SW480 (cell line): ENCODE measurements at regions not wholly inside any gene's neighbourhood (a gene's known extent, or its start where the extent isn't known, plus 50 kb on each side); places are given as distances from the start of the nearest gene placed in this dataset.

Source experiments
- DNase-seq: peaks from one replicate; pipeline ENCODE4 v3.0.0-alpha.2; 2016; ENCODE audit warnings: low spot score

DNA sequence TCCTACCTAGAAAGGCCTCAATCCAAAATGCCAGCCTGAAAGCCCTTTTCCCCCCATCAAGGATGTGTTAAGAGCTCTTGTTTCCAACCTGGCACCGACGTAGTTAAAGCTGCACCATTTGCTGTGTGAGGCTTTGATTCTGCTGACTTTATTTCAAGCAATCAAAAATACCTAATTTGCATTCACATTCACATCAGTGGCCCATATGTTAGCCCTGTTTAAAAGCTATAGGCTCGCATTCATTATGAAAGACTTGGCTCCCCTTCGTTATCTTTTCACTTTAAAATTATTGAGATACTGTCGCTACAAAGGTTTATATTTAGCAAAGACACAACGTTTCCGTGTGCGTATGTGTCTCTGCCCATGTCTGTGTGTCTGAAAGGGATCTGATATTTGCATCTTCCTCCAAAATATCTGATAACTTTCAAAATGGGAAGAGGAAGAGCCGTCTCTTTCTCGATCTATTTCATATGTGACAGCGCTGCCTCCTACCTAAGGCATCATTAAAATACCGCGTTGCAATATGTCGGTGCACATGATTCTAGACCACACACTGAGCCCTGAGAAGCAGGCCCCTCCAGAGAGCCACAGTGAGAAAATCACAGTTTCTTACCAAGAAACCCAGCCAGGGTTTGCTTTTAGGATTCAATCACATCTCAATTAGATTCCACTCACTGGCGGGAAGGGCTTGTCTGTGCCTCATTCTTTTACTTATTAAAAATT, 57.1 kb upstream of the ITPRID1 start:
- no peak for DNase-seq

DNA sequence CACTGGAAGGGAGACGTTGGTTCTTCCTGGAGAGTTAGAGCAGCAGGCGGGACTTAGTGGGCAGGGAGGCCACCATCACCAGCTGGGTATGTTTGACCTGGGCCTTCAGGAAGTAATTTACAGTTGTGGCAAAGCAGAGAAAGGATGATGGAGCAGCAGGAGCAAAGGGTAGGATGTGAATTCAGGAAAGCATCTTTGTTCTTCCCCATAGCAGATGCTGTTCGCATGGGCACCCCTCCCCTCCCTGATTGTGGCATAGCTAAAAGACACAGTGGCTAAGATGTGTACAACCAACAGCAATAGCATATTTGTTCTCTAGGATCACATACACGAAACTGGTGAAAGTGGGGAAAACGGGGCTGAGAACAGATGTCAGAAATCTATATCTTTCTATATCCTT, 56.3 kb upstream of the ITPRID1 start:
- DNase-seq = no peak

DNA sequence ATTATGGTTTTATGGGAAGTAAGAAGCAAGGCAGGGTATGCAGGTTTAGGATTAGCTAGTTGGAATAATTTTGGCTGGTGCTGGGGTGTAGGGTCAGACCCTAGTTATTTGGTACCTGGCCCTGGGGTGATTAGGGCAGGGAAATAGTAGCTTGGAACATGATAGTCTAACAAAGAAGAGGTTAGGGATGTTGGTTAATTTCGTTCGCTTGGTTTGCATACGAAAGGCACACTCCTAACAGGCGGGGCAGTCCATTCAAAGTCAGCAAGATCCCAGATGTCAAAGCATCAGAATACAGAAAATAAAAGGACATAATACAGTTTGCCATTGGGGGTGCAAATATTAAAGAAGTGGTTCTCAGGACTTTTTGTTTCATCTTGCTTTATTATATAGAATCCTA, 55.7 kb upstream of the ITPRID1 start:
- DNase-seq = no peak

DNA sequence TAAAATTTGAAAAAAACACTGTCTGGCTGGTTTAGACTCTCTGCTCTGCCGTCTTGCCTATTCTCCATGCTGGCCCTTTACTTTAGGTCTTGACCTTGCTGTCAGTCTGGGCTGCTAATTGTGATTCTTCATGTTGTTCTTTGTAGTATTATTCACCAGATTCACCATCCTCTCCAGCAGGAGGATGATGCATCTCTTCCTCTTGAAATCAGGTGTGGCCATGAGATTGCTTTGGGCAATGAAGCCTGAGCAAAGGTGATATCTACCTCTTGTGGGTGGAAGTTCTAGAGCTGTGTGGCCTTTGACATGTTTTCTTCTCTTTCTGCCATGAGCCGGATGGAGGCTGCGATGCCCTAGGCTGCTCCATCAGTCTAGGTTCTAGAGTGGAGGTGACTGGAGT, 51.3 kb upstream of the ITPRID1 start:
- DNase-seq = no peak
